EH (cell line): ENCODE measurements at regions not wholly inside any gene's neighbourhood (a gene's known extent, or its start where the extent isn't known, plus 50 kb on each side); places are given as distances from the start of the nearest gene placed in this dataset.
"Not testable (repeated sequence)": the region's sequence is repeated elsewhere in the genome, so short reads cannot be mapped to it uniquely, and the experiment has no call there.

Experiments used
- DNase-seq: peaks from one replicate; pipeline ENCODE4 v3.0.0-alpha.2; 2015; ENCODE audit warnings: low read depth

DNA sequence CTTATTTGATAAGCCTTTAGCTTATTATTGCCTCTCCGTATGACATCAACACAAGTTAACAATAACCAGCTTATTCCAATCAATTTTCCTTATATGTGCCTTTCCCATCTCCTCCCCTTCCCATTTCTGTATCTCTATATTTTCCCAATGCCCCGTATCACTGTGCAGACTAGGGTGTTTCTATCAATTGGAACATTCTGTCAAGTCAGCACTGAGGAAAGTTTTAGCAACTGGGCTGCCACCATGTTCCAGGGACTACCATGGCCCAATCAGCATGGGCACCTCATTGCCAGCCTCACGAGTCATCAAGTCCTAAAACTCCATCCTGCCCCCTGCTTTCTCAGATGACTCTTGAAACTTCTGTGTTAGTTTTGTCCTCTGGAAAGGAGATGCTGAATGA, 973.1 kb upstream of the CNTN5 start:
- no peak for DNase-seq

DNA sequence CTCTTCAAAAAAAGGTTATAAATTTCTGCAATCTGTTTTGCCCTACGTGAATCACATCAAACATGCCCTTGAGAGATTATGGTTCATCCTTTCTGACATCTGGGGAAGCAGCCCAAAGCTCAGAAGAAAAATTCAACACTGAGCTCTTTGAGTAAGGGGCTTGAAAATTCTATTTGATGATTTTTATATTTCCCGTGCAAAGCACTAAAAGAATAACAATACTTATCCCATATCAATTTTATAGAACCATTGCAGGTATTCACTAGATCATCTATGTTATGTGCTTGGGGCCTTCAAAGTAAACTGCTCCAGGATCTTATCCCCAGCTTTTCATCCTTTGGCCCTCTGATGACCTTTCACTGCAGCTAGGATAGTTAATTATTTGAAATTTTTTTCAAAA, 966.9 kb upstream of the CNTN5 start:
- DNase-seq: no peak

DNA sequence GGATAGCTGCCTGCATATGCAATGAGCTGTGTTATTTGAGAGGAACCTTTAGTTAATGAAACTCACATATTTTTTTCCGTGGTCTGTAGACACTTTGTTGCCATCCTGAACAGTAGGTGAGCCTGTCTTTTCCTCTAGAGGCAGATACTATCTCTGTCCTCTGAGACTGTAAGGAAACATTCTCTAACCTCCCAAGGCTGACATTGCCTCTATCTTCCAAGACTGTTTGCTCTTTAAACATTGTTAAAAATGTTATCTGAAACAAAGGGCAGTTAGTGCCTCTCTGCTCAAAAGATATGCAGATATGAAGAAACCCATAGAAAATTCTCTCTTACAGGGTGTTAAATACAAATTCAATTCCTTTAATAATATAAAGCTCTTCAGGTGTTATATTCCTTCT, 963.8 kb upstream of the CNTN5 start:
- DNase-seq: no peak

DNA sequence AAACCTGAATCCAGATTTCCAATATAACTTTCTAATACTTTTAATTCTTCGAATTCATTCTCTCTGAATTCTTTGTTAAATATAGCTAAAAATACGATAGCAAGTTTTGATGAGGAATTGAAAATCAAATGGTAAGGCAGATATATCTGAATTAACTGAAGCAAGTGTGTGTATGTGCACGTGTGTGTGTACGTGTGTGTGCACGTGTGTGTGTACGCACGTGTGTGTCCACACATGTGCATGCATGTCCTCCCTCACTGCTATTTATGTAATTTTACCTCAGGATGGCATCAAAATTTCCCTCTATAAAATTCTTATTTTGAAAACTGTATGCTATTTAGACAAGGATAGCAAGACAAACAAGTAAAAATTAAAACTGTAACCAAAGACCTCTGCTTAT, 961.3 kb upstream of the CNTN5 start:
- no peak for DNase-seq

DNA sequence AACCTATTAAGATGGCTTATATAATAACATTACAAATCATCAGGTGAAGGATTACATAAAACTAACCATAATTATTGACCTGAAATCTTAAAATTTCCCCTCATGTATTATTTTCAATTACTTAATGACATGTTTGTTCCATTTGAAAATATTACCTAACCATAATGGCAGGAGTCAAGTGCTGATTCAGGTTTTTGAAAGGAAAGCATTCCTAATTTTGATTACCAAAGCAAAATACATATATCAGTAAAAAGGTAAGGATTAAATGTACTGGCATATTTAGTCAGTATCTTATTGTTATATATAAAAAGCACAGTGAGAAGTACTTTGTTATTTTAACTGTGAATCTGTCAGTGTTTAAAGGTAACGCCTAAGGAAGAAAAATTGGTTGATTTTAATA, 960.0 kb upstream of the CNTN5 start:
- no peak for DNase-seq

DNA sequence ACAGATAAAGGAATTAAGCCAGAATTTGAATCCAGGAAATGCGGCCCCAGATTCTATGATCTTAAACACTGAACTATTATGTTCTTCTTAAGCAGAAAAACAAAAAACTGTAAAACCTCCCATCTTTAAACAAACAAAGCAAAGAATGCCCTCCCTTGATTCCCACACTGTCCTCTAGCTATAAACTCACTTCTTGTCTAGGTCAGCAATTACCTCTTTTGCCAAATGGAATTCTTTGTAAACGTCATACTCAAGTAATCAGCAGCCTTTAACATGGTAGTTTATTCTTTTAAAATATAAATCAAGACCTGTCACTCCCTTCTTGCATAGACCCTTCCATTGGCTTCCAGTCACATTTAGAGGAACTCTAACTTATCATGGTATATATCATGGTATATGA, 958.9 kb upstream of the CNTN5 start:
- DNase-seq: no peak

DNA sequence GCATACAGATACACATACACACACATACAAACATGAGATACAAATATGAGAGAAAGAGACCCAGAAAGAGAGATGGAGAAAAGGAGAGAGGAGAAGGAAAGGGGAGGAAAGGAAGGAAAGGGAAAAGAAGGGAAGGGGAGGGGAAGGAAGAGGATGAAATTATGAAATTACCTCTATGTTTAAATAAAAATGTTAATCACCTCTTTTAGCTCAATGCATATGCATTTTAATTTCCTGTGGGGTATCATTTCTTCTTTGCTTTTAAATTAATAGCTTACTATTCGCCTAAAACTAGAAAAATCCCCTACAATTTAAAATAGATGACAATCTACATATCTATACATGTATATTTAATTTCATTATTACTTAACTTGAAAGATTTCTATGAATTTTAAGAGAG, 958.0 kb upstream of the CNTN5 start:
- no peak for DNase-seq

DNA sequence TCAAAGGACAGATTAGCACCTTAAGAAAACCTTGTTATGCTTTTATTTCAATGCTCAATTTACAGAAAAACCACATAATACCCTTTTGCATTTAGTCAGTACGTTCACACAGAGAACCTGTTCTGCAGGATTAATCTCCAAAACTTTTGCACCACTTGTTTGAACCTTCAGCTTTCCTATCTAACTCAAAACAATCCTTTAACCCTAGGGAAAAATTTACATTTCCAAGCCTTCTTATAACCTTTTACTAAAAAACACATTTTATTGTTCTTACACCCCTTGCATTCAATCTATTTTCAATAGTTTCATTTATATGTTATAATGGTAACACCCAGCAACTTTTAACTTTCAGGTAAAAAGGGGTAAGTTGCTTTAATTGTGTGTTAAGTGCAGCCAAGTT, 952.5 kb upstream of the CNTN5 start:
- DNase-seq: no peak

DNA sequence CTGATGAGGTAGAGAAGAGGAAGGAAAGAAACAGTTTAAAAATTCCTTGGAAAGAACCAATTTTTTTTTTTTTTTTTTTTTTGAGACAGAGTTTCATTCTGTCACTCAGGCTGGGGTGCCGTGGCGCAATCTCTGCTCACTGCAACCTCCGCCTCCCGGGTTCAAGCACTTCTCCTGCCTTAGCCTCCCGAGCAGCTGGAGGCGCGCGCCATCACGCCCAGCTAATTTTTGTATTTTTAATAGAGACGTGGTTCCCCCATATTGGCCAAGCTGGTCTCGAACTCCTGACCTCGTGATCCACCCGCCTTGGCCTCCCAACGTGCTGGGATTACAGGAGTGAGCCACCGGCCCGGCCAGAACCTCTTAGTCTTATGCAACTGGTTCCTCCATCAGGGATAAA, 951.6 kb upstream of the CNTN5 start:
- not testable (repeated sequence) for DNase-seq

DNA sequence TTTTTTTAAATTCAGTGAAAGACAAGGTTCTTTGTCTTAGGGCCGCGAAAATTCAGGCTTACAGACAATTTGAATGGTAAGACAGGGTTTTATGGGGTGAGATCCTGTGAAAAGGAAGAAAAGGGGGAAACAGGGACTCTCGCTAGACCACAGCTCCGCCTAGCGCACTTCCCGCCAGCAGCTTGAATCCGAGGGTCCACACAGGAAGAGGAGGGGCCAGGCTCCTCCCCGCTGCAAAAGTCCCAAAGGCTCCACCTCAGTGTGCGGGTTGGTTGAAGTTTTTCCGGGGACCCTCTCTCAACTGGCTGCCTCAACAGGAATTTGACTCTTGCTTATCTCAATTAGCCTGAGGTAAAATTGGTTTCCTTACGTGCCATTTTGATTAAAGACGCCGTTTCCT, 950.9 kb upstream of the CNTN5 start:
- DNase-seq: no peak

DNA sequence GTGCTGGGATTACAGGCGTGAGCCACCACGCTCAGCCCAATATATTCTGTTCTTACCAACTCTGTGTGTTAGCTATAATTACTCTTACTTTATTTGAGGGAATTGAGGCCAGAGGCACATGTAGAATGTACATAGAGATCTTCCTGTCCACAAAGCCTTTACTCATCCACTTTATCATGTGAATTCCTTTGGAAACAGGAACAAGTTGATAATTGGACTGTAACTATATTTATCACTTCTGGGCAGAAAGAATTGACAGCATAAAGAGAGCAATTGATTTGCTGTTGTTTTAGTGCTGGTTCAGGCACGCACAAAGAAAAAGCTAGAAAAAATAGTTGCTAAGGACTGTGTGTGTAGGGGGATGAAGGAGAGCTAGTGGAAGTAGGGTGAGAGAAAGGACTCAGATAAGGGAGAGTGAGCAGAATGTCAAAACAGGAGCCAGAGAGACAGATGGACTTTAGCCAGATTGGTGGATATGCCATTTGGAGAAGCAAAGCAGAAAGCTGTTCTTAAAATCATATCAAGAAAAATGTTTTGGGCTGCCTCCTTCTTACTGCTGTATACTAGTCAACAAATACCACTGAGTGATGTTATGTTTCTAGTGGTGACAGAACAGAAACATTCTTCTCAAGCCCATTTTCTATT, 929.8 kb upstream of the CNTN5 start:
- DNase-seq: no peak

DNA sequence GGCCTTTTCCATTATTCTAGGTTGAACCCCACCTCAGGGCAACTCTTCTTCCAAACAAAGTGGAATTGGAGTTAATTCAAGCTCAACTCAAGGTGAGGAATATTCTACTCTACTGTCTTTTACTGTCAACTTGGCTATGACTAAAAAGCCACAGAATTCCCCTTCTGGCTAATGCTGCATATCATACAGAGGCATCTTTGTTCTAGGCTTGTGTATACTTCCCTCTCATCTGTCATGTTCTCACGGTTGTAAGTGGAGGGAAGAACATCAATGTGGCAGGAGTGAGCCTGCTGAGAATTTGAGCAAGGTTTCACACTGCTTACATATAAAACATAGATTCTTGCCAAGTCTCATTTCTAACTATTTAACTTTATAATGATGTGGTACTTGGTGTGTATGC, 921.4 kb upstream of the CNTN5 start:
- DNase-seq: no peak

DNA sequence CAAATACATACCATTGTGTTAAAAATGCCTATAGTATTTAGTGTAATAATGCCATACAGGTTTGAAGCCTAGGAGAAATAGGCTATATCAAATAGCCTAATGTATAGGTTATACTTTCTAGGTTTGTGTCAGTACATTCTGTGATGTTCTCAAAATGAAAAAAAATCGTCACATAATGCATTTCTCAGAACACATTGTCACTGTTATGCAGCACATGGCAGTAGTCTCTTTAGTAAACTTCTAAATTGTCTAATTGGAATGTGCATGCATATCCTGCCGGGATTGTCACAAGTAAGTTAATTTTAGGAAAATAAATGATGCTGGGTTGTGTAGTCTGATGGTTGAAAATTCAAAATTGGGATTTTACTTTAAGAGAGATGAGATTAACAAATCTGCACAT, 920.1 kb upstream of the CNTN5 start:
- no peak for DNase-seq

DNA sequence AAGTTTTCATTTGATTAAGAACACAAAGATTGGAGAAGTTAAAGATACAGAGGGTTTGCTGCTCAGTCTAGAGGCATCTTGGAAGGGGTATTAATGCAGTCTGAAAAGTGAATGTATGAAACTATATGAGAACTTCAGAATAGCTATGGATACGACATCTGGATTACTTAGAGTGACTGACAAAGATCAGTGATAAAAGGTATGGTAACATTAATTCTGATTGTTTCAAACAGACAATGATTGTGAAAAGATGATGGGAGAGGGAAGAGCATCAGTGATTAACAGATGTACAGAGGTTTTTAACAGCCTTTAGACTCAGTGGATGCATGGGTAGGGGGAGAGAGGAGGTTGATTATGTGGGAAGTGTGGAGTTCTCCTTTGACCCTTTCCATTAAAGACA, 919.4 kb upstream of the CNTN5 start:
- no peak for DNase-seq

DNA sequence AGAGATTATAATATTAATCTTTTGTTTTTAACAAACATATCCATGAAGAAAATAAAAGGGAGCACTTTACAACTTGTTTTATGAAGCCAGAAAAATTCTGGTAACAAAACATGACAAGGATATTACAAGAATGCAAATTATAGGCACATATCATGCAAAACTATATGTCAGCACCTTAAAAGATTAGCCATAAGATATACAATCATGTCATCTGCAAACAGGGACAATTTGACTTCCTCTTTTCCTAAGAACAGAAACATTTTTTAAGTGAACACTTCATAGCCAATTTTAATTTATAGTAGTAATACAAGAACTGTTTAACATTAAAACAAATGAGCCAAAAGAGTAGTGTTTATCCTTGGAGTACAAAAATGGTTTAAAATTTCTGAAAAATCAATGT, 916.5 kb upstream of the CNTN5 start:
- no peak for DNase-seq

DNA sequence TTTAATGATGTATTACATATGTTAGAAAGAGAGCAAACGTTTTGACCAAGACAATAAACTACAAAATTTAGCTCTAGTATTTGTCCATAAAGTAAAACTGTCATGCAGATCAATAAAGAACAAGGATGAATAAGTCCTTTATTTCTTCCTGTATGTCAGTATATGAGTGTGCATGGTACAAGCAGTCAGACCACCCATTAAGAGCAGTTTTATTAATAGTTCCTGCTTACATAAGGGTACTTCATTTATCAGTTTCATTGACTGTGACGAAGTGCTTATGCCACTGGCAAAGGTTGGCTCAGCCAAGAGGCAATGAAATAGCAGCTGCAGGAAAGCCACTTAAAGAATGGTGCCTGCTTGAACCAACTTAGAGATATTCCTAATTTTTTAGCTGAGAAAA, 913.0 kb upstream of the CNTN5 start:
- DNase-seq: no peak

DNA sequence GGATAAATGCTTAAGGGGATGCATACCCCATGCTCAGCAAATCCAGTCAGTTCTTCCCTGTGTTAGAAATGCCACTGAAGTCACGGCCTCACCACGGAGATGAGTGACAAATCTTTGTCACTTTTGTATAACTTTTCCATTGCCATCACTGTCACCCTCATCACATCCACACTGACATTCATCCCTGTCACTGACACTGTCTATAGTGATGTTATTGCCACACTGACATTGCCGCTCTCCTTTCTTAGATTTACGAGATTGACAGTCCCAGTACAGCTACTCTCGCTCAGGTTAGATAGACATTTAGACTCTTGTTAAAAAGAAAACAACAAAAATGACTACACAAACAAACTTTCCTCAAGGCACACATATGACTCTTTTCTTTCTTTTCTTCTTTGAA, 910.7 kb upstream of the CNTN5 start:
- no peak for DNase-seq

DNA sequence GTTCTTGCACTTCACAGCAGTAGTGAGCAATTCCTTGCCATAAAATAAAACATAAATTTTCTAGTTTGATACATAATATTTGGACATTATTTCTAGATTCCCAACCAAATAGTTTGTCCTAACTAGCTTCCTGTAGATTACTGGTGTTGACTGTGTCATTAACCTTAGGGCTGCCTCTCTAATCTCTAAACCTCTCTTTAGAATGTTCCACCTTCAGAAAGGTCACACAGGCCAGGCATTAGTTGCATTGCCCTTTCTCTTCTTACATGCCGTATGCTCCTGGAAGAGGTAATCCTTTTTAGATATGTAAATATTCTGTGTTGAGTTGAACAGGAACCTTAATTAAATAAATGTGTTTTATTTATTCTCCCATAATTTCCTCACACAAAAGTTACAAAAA, 904.9 kb upstream of the CNTN5 start:
- DNase-seq: no peak

DNA sequence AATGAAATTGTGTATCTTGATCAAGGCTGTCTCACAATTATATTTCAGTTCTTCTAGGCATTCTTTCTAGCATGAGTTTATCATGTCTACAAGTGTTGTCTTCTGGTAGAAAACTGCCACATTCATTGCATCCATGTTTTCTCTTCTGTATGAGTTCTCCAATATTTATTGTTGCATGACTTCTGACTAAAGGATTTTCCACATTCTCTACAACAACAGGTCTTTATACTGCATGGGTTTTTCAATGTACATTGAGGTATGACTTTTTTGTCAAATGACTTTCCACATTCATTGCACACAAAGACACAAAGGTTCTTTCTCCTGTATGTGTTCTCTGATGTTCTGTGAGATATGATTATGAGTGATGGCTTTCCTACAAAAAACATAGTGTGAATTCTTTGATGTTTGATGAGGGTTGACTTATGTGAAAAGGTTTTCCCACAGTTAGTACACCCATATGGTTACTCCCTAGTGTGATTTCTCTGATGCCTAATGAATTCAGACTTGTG, 890.6 kb upstream of the CNTN5 start:
- DNase-seq: no peak

DNA sequence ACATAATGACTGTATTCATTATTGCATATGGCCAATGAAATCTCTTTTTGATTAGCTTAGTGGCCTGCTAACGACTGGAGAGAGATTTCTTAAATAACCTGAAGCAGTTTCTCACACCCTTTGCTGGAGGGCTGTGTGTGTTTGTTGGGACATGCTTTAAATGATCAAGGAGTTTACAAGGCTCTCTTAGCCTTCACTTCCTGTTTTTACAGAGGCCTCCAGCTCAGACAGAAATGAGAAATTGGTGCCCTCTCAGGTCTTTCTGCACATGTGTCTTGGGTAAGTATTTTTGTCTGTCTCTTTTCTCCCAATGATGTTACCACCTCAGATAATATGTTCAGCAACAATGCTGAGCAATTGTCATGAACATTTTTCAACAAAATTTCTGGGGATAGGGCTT, 884.4 kb upstream of the CNTN5 start:
- DNase-seq: no peak

DNA sequence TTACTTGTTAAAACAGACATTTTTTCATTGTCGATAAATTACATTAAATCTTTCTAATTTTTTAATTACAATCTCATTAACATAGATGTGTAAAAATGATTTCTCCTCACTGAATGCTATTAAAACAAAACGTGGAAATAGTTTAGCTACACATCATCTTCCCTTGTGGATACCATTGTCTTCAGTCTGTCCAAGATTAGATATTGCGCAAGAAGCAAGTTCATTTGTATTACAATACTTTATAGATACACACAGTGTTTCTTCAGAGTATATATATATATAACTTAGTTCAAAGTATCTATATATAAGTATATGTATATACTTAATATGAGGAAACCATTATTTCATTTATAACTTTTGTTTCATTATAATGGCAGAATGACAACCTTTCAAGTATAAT, 883.3 kb upstream of the CNTN5 start:
- DNase-seq: no peak

DNA sequence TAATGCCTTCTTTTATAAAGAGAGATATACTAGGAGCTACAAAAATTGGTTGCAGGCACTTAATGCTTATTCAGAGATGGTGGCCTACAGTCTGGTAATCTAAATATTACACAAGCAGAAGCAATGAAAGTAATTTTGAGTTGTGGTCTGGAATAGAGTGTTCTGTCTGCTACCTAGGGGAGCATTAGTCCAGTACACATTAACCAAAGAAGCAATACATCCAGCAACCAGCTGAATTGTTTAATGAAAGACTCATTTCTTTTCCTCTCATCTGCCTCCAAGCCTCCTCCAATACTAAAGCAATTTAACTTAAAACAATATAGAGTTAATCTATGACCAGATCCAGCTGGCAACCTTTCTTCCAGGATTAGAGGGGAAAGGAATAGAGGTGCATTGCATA, 877.1 kb upstream of the CNTN5 start:
- no peak for DNase-seq

DNA sequence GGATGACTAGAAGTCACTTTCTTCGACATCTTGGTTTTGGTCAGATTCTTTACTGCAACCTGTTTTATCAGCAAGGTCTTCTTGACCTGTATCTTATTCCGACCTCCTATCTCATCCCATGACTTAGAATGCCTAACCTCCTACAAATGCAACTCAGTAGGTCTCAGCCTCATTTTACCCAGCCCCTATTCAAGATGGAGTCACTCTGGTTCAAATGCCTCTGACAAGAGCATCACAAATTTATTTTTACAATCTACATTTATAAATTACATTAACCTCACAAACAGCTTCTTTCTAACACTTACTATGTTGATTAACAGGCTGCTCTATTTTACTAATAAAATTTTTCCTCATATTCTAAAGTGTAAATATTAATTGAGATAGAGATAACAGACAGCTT, 867.0 kb upstream of the CNTN5 start:
- no peak for DNase-seq

DNA sequence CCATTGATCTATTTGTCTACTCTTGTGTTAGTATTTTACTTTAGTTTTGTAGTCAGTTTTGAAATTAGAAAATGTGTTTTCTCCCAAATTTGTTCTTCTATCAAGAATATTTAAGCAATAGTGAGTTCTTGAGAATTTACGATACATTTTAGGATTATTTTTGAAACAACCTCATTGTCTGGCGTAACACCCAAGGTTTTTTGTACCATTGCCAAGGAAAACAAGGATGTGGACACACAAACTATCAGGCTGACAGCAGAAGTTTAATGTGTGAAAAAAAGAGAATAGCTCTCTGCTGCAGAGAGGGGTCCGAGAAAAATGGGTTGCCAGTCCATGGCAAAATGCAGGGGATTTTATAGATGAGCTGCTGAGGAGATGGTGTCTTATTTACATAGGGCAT, 865.1 kb upstream of the CNTN5 start:
- DNase-seq: no peak

DNA sequence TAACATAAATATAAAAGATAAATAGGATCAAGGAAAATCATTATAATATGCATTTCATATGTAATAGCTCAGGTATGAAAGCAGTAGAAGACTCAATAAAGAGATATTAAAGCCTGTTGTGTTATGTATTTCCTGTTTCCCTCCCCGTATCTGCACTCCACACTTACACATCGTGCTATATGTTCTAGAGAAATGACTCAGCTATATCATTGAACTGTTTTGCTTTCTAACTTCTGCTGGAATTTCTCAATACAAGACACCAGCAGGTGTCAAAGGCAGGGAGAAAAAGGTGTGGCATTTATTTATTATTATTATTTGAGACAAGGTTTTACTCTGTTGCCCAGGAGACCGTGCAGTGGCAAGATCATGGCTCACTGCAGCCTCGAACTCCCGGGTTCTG, 842.8 kb upstream of the CNTN5 start:
- DNase-seq: no peak
